ENCODE measurements at regions not wholly inside any gene's neighbourhood (a gene's known extent, or its start where the extent isn't known, plus 50 kb on each side); places are given as distances from the start of the nearest gene placed in this dataset.

DNA sequence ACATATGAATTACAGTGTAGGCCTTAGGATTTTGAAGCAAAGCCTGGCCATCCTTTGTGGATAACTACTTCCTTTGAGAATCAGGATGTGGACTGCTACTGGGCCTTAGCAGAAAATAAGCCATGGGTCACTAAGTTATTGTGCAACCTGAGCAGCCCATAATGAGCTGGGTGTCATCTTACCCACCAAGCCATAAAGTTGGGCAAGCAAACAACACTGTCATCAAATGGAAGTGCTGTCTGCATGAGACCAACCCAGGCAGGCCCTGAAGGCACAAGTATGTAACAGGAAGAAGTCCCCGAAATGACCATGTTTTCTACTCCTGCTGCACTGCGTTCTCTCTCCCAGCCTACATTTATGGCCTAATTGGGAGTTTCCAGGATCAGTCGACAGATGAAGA, 205.6 kb upstream of the GGTLC1 start:
- TF ChIP-seq, protein P1, sequence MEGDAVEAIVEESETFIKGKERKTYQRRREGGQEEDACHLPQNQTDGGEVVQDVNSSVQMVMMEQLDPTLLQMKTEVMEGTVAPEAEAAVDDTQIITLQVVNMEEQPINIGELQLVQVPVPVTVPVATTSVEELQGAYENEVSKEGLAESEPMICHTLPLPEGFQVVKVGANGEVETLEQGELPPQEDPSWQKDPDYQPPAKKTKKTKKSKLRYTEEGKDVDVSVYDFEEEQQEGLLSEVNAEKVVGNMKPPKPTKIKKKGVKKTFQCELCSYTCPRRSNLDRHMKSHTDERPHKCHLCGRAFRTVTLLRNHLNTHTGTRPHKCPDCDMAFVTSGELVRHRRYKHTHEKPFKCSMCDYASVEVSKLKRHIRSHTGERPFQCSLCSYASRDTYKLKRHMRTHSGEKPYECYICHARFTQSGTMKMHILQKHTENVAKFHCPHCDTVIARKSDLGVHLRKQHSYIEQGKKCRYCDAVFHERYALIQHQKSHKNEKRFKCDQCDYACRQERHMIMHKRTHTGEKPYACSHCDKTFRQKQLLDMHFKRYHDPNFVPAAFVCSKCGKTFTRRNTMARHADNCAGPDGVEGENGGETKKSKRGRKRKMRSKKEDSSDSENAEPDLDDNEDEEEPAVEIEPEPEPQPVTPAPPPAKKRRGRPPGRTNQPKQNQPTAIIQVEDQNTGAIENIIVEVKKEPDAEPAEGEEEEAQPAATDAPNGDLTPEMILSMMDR (IDR thresholded peaks at IDR 0.05; ENCODE audit: insufficient read depth, low read length, poor library complexity, severe bottlenecking): no peak
- Histone ChIP-seq H3K36me3 (ENCODE audit: control insufficient read depth, insufficient read depth, low read length) (no peaks in the 10 kb centered on the region), H3K27me3 (ENCODE audit: control insufficient read depth, insufficient read depth, low read length) (no peaks in the 10 kb centered on the region), H3K4me3 (ENCODE audit: low read depth, low read length) (no peak overlapping the region)
- DNase-seq (ENCODE audit: low read depth): no peak

DNA sequence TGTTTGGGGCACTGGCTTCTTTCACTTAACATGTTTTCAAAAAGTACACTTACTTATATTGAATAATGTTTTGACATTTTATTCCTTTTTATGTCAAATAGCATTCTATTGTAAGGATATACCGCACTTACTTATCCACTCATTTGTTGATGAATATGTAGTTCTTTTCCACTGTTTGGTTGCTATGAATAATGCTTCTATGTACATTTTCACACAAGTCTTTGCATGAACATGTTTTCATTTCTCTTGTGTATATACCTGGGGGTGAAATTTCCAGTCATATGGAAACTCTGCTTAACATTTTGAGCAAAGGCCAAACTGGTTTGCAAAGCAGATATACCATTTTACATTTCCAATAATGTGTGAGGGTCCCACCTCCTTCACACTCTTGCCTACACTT, 202.3 kb upstream of the GGTLC1 start:
- Histone ChIP-seq H3K4me3 (ENCODE audit: low read depth, low read length) (no peak overlapping the region), H3K27me3 (ENCODE audit: control insufficient read depth, insufficient read depth, low read length) (no peaks in the 10 kb centered on the region), H3K36me3 (ENCODE audit: control insufficient read depth, insufficient read depth, low read length) (no peaks in the 10 kb centered on the region)
- no peak for DNase-seq (ENCODE audit: low read depth)
- TF ChIP-seq, protein P1 (IDR thresholded peaks at IDR 0.05; ENCODE audit: insufficient read depth, low read length, poor library complexity, severe bottlenecking): no peak

DNA sequence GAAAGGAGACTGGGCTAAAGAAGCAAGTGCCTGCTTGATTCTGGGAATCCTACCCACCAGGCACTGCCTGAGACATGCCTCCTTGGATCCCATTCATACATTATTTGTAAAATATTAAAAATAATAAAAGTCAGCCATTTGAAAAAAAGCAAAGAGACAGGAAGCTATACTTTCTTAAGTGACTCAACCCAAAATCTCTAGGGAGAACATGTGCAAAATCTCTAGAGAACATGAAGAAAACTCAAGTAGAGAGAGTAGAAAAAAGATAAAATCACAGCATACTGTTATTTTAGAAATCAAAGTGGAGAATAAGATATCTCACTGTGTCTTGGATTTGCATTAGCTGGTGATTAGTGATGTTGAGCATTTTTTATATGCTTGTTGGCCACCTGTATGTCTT, 197.2 kb upstream of the GGTLC1 start:
- H3K27me3 ChIP-seq (ENCODE audit: control insufficient read depth, insufficient read depth, low read length): no peaks in the 10 kb centered on the region
- no peak for DNase-seq (ENCODE audit: low read depth)
- no peaks in the 10 kb centered on the region for H3K36me3 ChIP-seq (ENCODE audit: control insufficient read depth, insufficient read depth, low read length)
- TF ChIP-seq, protein P1 (IDR thresholded peaks at IDR 0.05; ENCODE audit: insufficient read depth, low read length, poor library complexity, severe bottlenecking): no peak
- no peak overlapping the region for H3K4me3 ChIP-seq (ENCODE audit: low read depth, low read length)

DNA sequence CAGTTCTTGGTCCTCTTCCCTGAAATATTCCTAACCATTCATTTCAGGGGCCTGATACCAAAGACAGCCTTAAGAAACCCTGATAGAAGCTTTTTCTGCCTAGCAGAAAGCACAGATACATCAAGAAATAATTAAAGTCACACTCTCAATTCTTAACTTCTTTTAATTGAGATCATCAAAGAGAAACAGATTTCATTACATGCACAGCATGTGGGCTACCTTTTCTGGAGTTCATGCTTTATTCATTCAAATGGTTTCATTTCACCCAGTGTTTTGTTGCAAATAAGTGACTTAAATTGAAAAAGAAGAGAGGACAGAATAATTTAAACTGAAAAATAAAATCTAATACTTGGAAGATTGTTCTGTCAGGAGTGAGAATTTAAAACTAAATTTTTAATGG, 192.6 kb upstream of the GGTLC1 start:
- no peak for DNase-seq (ENCODE audit: low read depth)
- TF ChIP-seq, protein P1 (IDR thresholded peaks at IDR 0.05; ENCODE audit: insufficient read depth, low read length, poor library complexity, severe bottlenecking): no peak
- no peaks in the 10 kb centered on the region for H3K27me3 ChIP-seq (ENCODE audit: control insufficient read depth, insufficient read depth, low read length)
- no peak overlapping the region for H3K4me3 ChIP-seq (ENCODE audit: low read depth, low read length)
- no peaks in the 10 kb centered on the region for H3K36me3 ChIP-seq (ENCODE audit: control insufficient read depth, insufficient read depth, low read length)

DNA sequence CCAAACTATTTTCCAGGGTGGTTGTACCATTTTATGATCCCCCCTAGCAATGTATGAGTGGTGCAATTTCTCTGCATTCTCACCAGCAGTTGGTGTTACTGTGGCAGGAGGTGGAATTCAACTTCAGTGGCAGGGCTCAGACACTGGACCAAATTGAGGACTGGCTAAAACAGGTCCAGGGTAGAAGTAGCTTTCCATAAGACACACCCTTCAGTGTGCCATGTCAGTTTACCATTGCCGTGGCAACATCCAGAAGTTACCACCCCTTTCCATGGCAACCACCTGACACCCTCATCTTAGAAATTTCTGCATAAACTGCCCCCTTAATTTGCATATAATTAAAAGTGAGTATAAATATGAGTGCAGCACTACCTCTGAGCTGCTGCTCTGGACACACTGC, 180.7 kb upstream of the GGTLC1 start:
- TF ChIP-seq, protein P1 (IDR thresholded peaks at IDR 0.05; ENCODE audit: insufficient read depth, low read length, poor library complexity, severe bottlenecking): no peak
- H3K36me3 ChIP-seq (ENCODE audit: control insufficient read depth, insufficient read depth, low read length): no peaks in the 10 kb centered on the region

DNA sequence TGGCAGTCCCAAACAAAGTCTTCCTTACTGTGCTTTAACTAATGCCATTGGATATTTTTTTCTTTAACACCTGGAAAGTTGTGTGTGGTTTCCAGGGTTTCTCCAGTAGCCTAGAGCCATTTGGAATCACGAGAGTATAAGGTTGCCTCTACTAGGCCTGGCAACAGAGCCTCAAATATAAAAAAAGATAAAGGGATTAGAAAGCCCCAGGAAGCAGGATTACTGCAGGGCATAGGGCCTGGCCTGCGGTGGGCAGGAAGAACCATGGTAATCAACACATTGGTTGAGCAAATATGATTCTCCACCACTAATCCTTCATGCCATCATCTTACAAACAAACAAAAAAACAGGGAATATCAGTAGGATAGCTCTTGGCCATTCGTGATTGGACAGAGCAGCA, 177.8 kb upstream of the GGTLC1 start:
- Histone ChIP-seq H3K27me3 (ENCODE audit: control insufficient read depth, insufficient read depth, low read length) (no peaks in the 10 kb centered on the region), H3K4me3 (ENCODE audit: low read depth, low read length) (no peak overlapping the region), H3K36me3 (ENCODE audit: control insufficient read depth, insufficient read depth, low read length) (no peaks in the 10 kb centered on the region)
- no peak for DNase-seq (ENCODE audit: low read depth)
- TF ChIP-seq, protein P1 (IDR thresholded peaks at IDR 0.05; ENCODE audit: insufficient read depth, low read length, poor library complexity, severe bottlenecking): no peak

More for the DNA sequence above, 180.7 kb upstream of the GGTLC1 start:
- no peaks in the 10 kb centered on the region for H3K27me3 ChIP-seq (ENCODE audit: control insufficient read depth, insufficient read depth, low read length)
- no peak for DNase-seq (ENCODE audit: low read depth)
- no peak overlapping the region for H3K4me3 ChIP-seq (ENCODE audit: low read depth, low read length)

Measured in kidney epithelial cell (primary cell).